Panc1 (cell line): ENCODE measurements at regions not wholly inside any gene's neighbourhood (a gene's known extent, or its start where the extent isn't known, plus 50 kb on each side); places are given as distances from the start of the nearest gene placed in this dataset.

Experiments
- ATAC-seq: fragments of 200-7000 bp; cut with Tn5 transposase; 2 replicates; pipeline ENCODE4 v1.9.1; 2020; ENCODE audit warnings: mild to moderate bottlenecking, moderate library complexity
- BruUV-seq: library from RNA; stranded (reverse); fragments of 400-500 nt; replicated peaks from 2 replicates; lab custom pipeline; 2021; lab: Mats Ljungman, UMichigan
- CTCF ChIA-PET: fragments of 300-600 bp; sonication (Branson Sonifier 250); formaldehyde crosslinking; loops from one replicate; lab custom pipeline; 2022; ENCODE audit warnings: antibody characterized with exemption; lab: Charles Lee
- POLR2A ChIA-PET: fragments of 300-600 bp; sonication (Branson Sonifier 250); formaldehyde crosslinking; loops from one replicate; lab custom pipeline; 2022; ENCODE audit warnings: antibody characterized with exemption; lab: Charles Lee
- DNase-seq: peaks from one replicate; pipeline ENCODE4 v3.0.0-alpha.2; 2010; ENCODE audit warnings: low read depth, low spot score
- H3K27ac ChIP-seq: 2 replicates; pipeline ENCODE4 v1.5.1; 2011; ENCODE audit warnings: mild to moderate bottlenecking, low read length, inconsistent platforms
- H3K27me3 ChIP-seq: fragments of 200-500 bp; sonication (Bioruptor generic); 2 replicates; pipeline ENCODE4 v1.6.0; 2014; ENCODE audit warnings: low read length, inconsistent platforms; ENCODE audit not compliant: control insufficient read depth, insufficient read depth
- H3K36me3 ChIP-seq: fragments of 200-500 bp; sonication (Bioruptor generic); 2 replicates; pipeline ENCODE4 v1.5.1; 2014; ENCODE audit warnings: inconsistent platforms, mild to moderate bottlenecking, low read length, moderate library complexity; ENCODE audit not compliant: control insufficient read depth, insufficient read depth
- H3K4me1 ChIP-seq: 2 replicates; pipeline ENCODE4 v1.5.1; 2011; ENCODE audit warnings: inconsistent platforms, mild to moderate bottlenecking, low read length, moderate library complexity; ENCODE audit not compliant: control insufficient read depth, insufficient read depth
- H3K4me3 ChIP-seq, 2 experiments: 2 replicates each; pipeline ENCODE4 v1.5.1; 2011 to 2012; ENCODE audit warnings: low read depth in 2 of 2, low read length in 2 of 2, mild to moderate bottlenecking in 2 of 2, inconsistent platforms in 1 of 2, moderate library complexity in 1 of 2
- H3K9me3 ChIP-seq: fragments of 200-500 bp; sonication (Bioruptor generic); 2 replicates; pipeline ENCODE4 v1.5.1; 2014; ENCODE audit warnings: low read depth, mild to moderate bottlenecking, inconsistent platforms, low read length, moderate library complexity; ENCODE audit not compliant: control insufficient read depth, insufficient read depth
- CTCF ChIP-seq: fragments of 450-650 bp; IDR thresholded peaks from 2 replicates; pipeline ENCODE4 v1.5.1; 2017; ENCODE audit warnings: mild to moderate bottlenecking
- POLR2AphosphoS5 ChIP-seq: IDR thresholded peaks from 2 replicates; pipeline ENCODE4 v1.6.1; 2012; ENCODE audit warnings: mild to moderate bottlenecking, low read depth, low read length, moderate library complexity
- REST ChIP-seq, 2 experiments: IDR thresholded peaks; 2 replicates each; pipeline ENCODE4 v1.6.1; 2011 to 2012; ENCODE audit warnings: low read depth in 2 of 2, control low read depth in 1 of 2, low read length in 1 of 2, mild to moderate bottlenecking in 1 of 2, moderate library complexity in 1 of 2; ENCODE audit not compliant: insufficient read depth in 1 of 2
- SIN3A ChIP-seq: IDR thresholded peaks from 2 replicates; pipeline ENCODE4 v1.6.1; 2012; ENCODE audit warnings: low read depth, mild to moderate bottlenecking, low read length, moderate library complexity, borderline replicate concordance; ENCODE audit not compliant: insufficient read depth
- TCF7L2 ChIP-seq: IDR thresholded peaks from 2 replicates; pipeline ENCODE4 v1.6.1; 2011; ENCODE audit warnings: mild to moderate bottlenecking, low read depth, low read length, inconsistent platforms
- in situ Hi-C: cut with HindIII; loops from 2 replicates; pipeline ENCODE4 v1.10.0; 2016; ENCODE audit warnings: low sequenced_read_pairs, low pct_unique_long_range_greater_than_20kb
- intact Hi-C: fragments of 100-400 bp; cut with micrococcal nuclease; formaldehyde crosslinking; loops from one replicate; pipeline ENCODE4 v1.10.0; 2022; ENCODE audit not compliant: unreplicated experiment

- ChIA-PET CTCF (interaction anchor here (0.6 kb wide), 1 partner anchor 453 kb away, joined by 4 read pairs; no protein-coding TSS in a partner anchor), POLR2A (no interaction called here)
- no peaks in the 10 kb centered on the region; the same call in 1 of the 2 replicates for H3K27me3 ChIP-seq
- H3K36me3 ChIP-seq: no peaks in the 10 kb centered on the region
- in situ Hi-C loops: no loop called here
- H3K4me1 ChIP-seq: no peaks in the 10 kb centered on the region
- BruUV-seq: no TSS peak
- intact Hi-C loops: no loop called here
- no peak overlapping the region for H3K4me3 ChIP-seq
- ATAC-seq (no peak), DNase-seq (no peak)
- H3K27ac ChIP-seq: no peak overlapping the region
- TF ChIP-seq SIN3A: no peak
- TF ChIP-seq CTCF: no peak
- TF ChIP-seq TCF7L2: no peak
- no peaks in the 10 kb centered on the region for H3K9me3 ChIP-seq
Observed at GRCh38 chr7:37534893-37535610, 86.4 kb upstream of the ELMO1 start.

- H3K4me3 ChIP-seq: no peak overlapping the region
- no peak for ATAC-seq
- BruUV-seq: no TSS peak
- TF ChIP-seq TCF7L2 (no peak), CTCF (no peak), POLR2AphosphoS5 (no peak), REST (IDR thresholded peaks at IDR 0.05; ENCODE audit: insufficient read depth in 1 of 2, low read depth in 2 of 2, low read length in 1 of 2) (no peak), SIN3A (no peak)
- no peaks in the 10 kb centered on the region; the same call in 1 of the 2 replicates for H3K27me3 ChIP-seq
- DNase-seq: no peak
- intact Hi-C loops: no loop called here
- no peaks in the 10 kb centered on the region for H3K4me1 ChIP-seq
- no peak overlapping the region for H3K27ac ChIP-seq
- POLR2A ChIA-PET: no interaction called here
- in situ Hi-C loops: no loop called here
- H3K9me3 ChIP-seq: no peaks in the 10 kb centered on the region
- CTCF ChIA-PET: interaction anchor here (0.6 kb wide), 1 partner anchor 454 kb away, joined by 4 read pairs; no protein-coding TSS in a partner anchor
- H3K36me3 ChIP-seq: no peaks in the 10 kb centered on the region
Observed at GRCh38 chr7:37535841-37536240, 87.2 kb upstream of the ELMO1 start.
